ENCODE measurements at regions not wholly inside any gene's neighbourhood (a gene's known extent, or its start where the extent isn't known, plus 50 kb on each side); places are given as distances from the start of the nearest gene placed in this dataset.

GRCh38 chr16:8516471-8516870, 73.8 kb downstream of the TMEM114 start:
- Histone ChIP-seq H2AFZ (ENCODE audit: control insufficient read depth, low read length) (no peak overlapping the region), H3K9me3 (ENCODE audit: control insufficient read depth, low read depth, low read length) (no peaks in the 10 kb centered on the region), H3K4me1 (ENCODE audit: control insufficient read depth, extremely low read depth, insufficient read depth, low read length) (no peaks in the 10 kb centered on the region), H3K4me3 (ENCODE audit: control insufficient read depth in 2 of 3, extremely low read depth in 1 of 3, insufficient read depth in 2 of 3, low read depth in 1 of 3, low read length in 3 of 3) (no peak overlapping the region), H3K79me2 (ENCODE audit: control insufficient read depth, insufficient read depth, low read length) (no peaks in the 10 kb centered on the region), H4K20me1 (ENCODE audit: control insufficient read depth, extremely low read depth, insufficient read depth, low read length) (no peaks in the 10 kb centered on the region), H3K9me1 (ENCODE audit: control insufficient read depth, extremely low read depth, insufficient read depth, low read length) (no peaks in the 10 kb centered on the region), H3K36me3 (ENCODE audit: control insufficient read depth in 2 of 2, extremely low read depth in 1 of 2, insufficient read depth in 2 of 2, low read length in 2 of 2) (no peaks in the 10 kb centered on the region), H3K4me2 (ENCODE audit: control insufficient read depth, extremely low read depth, insufficient read depth, low read depth, low read length) (no peak overlapping the region), H3K9ac (ENCODE audit: control insufficient read depth, extremely low read depth, insufficient read depth, low read length) (no peak overlapping the region), H3K27me3 (ENCODE audit: control insufficient read depth, extremely low read depth, insufficient read depth, low read length) (no peaks in the 10 kb centered on the region), H3K27ac (ENCODE audit: control insufficient read depth, insufficient read depth, low read length) (no peak overlapping the region)
- TF ChIP-seq EZH2 (IDR thresholded peaks at IDR 0.05; ENCODE audit: low read length) = no peak
- FAIRE-seq = no peak
- dilution Hi-C loops (cut with MboI; ENCODE audit: extremely low pct_ligation_motif_present, low sequenced_read_pairs) = no loop called here
- no peak for DNase-seq (ENCODE audit: low read depth, low spot score)

DNA sequence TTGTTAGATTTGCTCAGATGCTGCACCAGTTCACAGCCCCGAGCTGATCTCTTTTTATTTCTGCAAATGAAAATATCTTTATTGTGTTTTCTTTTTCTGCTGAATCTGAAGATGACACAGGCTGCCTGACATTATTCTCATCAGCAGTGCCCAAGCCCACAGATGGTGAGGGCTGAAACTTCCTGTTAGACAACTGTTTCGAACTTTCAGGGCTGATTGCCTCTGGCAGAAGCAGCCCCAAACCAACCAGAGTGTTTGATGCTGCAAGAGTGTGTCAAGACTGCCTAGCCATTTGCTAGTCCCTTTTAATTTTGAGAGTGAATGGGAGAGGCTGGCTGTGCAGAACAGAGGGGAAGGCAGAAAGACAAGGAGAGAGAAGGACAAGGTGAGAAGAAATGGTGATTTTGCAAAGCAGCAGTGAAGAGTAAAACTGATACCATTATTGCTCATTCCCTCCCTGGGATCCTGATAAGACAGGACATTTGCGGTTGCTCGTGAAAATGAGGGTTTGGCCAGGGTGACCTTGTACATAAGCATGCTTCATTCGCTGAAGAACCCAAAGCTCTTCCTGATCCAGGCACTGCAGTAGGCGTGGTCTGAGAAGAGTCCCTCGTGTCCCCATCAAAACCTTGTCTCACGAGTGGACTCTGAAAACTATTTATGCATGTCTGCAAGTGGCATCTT, 77.2 kb downstream of the TMEM114 start:
- Histone ChIP-seq H3K27ac (ENCODE audit: control insufficient read depth, insufficient read depth, low read length) (no peak overlapping the region), H4K20me1 (ENCODE audit: control insufficient read depth, extremely low read depth, insufficient read depth, low read length) (no peaks in the 10 kb centered on the region), H3K4me1 (ENCODE audit: control insufficient read depth, extremely low read depth, insufficient read depth, low read length) (no peaks in the 10 kb centered on the region), H3K27me3 (ENCODE audit: control insufficient read depth, extremely low read depth, insufficient read depth, low read length) (no peaks in the 10 kb centered on the region), H3K36me3 (ENCODE audit: control insufficient read depth in 2 of 2, extremely low read depth in 1 of 2, insufficient read depth in 2 of 2, low read length in 2 of 2) (no peaks in the 10 kb centered on the region), H3K79me2 (ENCODE audit: control insufficient read depth, insufficient read depth, low read length) (no peaks in the 10 kb centered on the region), H3K9me3 (ENCODE audit: control insufficient read depth, low read depth, low read length) (no peaks in the 10 kb centered on the region), H2AFZ (ENCODE audit: control insufficient read depth, low read length) (no peak overlapping the region), H3K9ac (ENCODE audit: control insufficient read depth, extremely low read depth, insufficient read depth, low read length) (no peak overlapping the region), H3K4me2 (ENCODE audit: control insufficient read depth, extremely low read depth, insufficient read depth, low read depth, low read length) (no peak overlapping the region), H3K4me3 (ENCODE audit: control insufficient read depth in 2 of 3, extremely low read depth in 1 of 3, insufficient read depth in 2 of 3, low read depth in 1 of 3, low read length in 3 of 3) (no peak overlapping the region), H3K9me1 (ENCODE audit: control insufficient read depth, extremely low read depth, insufficient read depth, low read length) (no peaks in the 10 kb centered on the region)
- TF ChIP-seq, protein P1, sequence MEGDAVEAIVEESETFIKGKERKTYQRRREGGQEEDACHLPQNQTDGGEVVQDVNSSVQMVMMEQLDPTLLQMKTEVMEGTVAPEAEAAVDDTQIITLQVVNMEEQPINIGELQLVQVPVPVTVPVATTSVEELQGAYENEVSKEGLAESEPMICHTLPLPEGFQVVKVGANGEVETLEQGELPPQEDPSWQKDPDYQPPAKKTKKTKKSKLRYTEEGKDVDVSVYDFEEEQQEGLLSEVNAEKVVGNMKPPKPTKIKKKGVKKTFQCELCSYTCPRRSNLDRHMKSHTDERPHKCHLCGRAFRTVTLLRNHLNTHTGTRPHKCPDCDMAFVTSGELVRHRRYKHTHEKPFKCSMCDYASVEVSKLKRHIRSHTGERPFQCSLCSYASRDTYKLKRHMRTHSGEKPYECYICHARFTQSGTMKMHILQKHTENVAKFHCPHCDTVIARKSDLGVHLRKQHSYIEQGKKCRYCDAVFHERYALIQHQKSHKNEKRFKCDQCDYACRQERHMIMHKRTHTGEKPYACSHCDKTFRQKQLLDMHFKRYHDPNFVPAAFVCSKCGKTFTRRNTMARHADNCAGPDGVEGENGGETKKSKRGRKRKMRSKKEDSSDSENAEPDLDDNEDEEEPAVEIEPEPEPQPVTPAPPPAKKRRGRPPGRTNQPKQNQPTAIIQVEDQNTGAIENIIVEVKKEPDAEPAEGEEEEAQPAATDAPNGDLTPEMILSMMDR (optimal IDR thresholded peaks at IDR 0.05 in 1 of 3, IDR thresholded peaks at IDR 0.05 in 1 of 3, conservative IDR thresholded peaks at IDR 0.05 in 1 of 3; ENCODE audit: extremely low read depth in 1 of 3, insufficient read depth in 2 of 3, low read length in 3 of 3) = no peak
- TF ChIP-seq EZH2 (IDR thresholded peaks at IDR 0.05; ENCODE audit: low read length) = no peak
- dilution Hi-C loops (cut with MboI; ENCODE audit: extremely low pct_ligation_motif_present, low sequenced_read_pairs) = no loop called here
- DNase-seq (ENCODE audit: low read depth, low spot score) (no peak), FAIRE-seq (no peak)

DNA sequence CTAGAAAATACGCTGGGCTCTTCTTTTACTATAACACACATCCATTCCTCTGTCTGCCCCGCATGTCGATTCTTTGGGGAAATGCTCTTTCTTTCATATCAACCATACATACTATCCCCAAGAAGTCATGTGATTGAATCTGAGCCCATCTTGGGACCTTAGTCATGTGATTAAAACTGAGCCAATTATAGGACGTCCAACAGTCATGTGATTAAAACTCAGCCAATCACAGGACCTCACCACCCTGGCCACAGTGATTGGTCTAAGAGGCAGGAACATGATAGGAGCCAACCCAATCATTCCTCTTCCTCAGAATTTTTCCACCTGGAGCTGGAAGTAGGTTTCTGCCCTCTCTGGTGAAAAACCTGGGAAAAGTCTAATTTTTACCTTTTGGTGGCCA, 78.8 kb downstream of the TMEM114 start:
- DNase-seq (ENCODE audit: low read depth, low spot score) = no peak
- TF ChIP-seq, protein P1 (optimal IDR thresholded peaks at IDR 0.05 in 1 of 3, IDR thresholded peaks at IDR 0.05 in 1 of 3, conservative IDR thresholded peaks at IDR 0.05 in 1 of 3; ENCODE audit: extremely low read depth in 1 of 3, insufficient read depth in 2 of 3, low read length in 3 of 3) = no peak
- Histone ChIP-seq H3K9ac (ENCODE audit: control insufficient read depth, extremely low read depth, insufficient read depth, low read length) (no peak overlapping the region), H3K27ac (ENCODE audit: control insufficient read depth, insufficient read depth, low read length) (no peak overlapping the region), H3K9me3 (ENCODE audit: control insufficient read depth, low read depth, low read length) (no peaks in the 10 kb centered on the region), H3K4me2 (ENCODE audit: control insufficient read depth, extremely low read depth, insufficient read depth, low read depth, low read length) (no peak overlapping the region), H3K79me2 (ENCODE audit: control insufficient read depth, insufficient read depth, low read length) (no peaks in the 10 kb centered on the region), H3K27me3 (ENCODE audit: control insufficient read depth, extremely low read depth, insufficient read depth, low read length) (no peaks in the 10 kb centered on the region), H4K20me1 (ENCODE audit: control insufficient read depth, extremely low read depth, insufficient read depth, low read length) (no peaks in the 10 kb centered on the region), H3K4me3 (ENCODE audit: control insufficient read depth in 2 of 3, extremely low read depth in 1 of 3, insufficient read depth in 2 of 3, low read depth in 1 of 3, low read length in 3 of 3) (no peak overlapping the region), H3K9me1 (ENCODE audit: control insufficient read depth, extremely low read depth, insufficient read depth, low read length) (no peaks in the 10 kb centered on the region), H3K4me1 (ENCODE audit: control insufficient read depth, extremely low read depth, insufficient read depth, low read length) (no peaks in the 10 kb centered on the region), H2AFZ (ENCODE audit: control insufficient read depth, low read length) (no peak overlapping the region), H3K36me3 (ENCODE audit: control insufficient read depth in 2 of 2, extremely low read depth in 1 of 2, insufficient read depth in 2 of 2, low read length in 2 of 2) (no peaks in the 10 kb centered on the region)
- dilution Hi-C loops (cut with MboI; ENCODE audit: extremely low pct_ligation_motif_present, low sequenced_read_pairs) = no loop called here
- FAIRE-seq = no peak
